Fibroblast of lung (primary cell): ENCODE measurements at regions not wholly inside any gene's neighbourhood (a gene's known extent, or its start where the extent isn't known, plus 50 kb on each side); places are given as distances from the start of the nearest gene placed in this dataset.

ENCODE experiments used
- DNase-seq, 2 donors: peaks; one replicate each; pipeline versions ENCODE4 v3.0.0 to v3.0.0-alpha.2; 2010; ENCODE audit warnings: low read depth in 2 of 2
- H2AFZ ChIP-seq: 2 replicates; pipeline ENCODE4 v1.5.1; 2012; ENCODE audit warnings: low read length, control low read depth, inconsistent platforms
- H3K27ac ChIP-seq: 2 replicates; pipeline ENCODE4 v1.5.1; 2011; ENCODE audit warnings: low read length, control low read depth; ENCODE audit not compliant: insufficient read depth
- H3K27me3 ChIP-seq: 2 replicates; pipeline ENCODE4 v1.5.1; 2011; ENCODE audit warnings: mild to moderate bottlenecking, low read length; ENCODE audit not compliant: control insufficient read depth, insufficient read depth
- H3K36me3 ChIP-seq: 2 replicates; pipeline ENCODE4 v1.5.1; 2011; ENCODE audit warnings: low read length; ENCODE audit not compliant: control insufficient read depth, insufficient read depth
- H3K4me1 ChIP-seq: 2 replicates; pipeline ENCODE4 v1.5.1; 2011; ENCODE audit warnings: low read length; ENCODE audit not compliant: control insufficient read depth, insufficient read depth; ENCODE audit errors: extremely low read depth
- H3K4me2 ChIP-seq: 2 replicates; pipeline ENCODE4 v1.5.1; 2011; ENCODE audit warnings: low read length, control low read depth; ENCODE audit not compliant: insufficient read depth; ENCODE audit errors: extremely low read depth
- H3K4me3 ChIP-seq, 4 experiments: fragments of 200-600 bp in 1 of 4; sonication (generic) in 1 of 4; replicated peaks in 1 of 4; 2 replicates each; pipeline ENCODE4 v1.5.1; 2011 to 2016; ENCODE audit warnings: low read length in 4 of 4, low read depth in 3 of 4, mild to moderate bottlenecking in 3 of 4, control low read depth in 2 of 4, inconsistent platforms in 1 of 4, mixed read lengths in 1 of 4; ENCODE audit not compliant: insufficient read depth in 1 of 4; ENCODE audit errors: control extremely low read depth in 1 of 4
- H3K79me2 ChIP-seq: 2 replicates; pipeline ENCODE4 v1.5.1; 2012; ENCODE audit warnings: mild to moderate bottlenecking, low read length, inconsistent platforms; ENCODE audit not compliant: control insufficient read depth, insufficient read depth
- H3K9ac ChIP-seq: 2 replicates; pipeline ENCODE4 v1.5.1; 2011; ENCODE audit warnings: mild to moderate bottlenecking, low read length, control low read depth; ENCODE audit not compliant: insufficient read depth
- H3K9me3 ChIP-seq: 2 replicates; pipeline ENCODE4 v1.5.1; 2012; ENCODE audit warnings: low read depth, low read length; ENCODE audit not compliant: control insufficient read depth, insufficient read depth
- H4K20me1 ChIP-seq: 2 replicates; pipeline ENCODE4 v1.5.1; 2011; ENCODE audit warnings: low read length; ENCODE audit not compliant: control insufficient read depth, insufficient read depth; ENCODE audit errors: extremely low read depth
- CTCF ChIP-seq, 2 donors: IDR thresholded peaks in 1 of 2; conservative IDR thresholded peaks in 1 of 2; 1 replicate in 1 of 2; 2 replicates in 1 of 2; pipeline ENCODE4 v1.5.1; 2011 to 2012; ENCODE audit warnings: low read length in 2 of 2, control low read depth in 1 of 2, inconsistent platforms in 1 of 2, low read depth in 1 of 2, mild to moderate bottlenecking in 1 of 2
- EZH2 ChIP-seq: IDR thresholded peaks from 2 replicates; pipeline ENCODE4 v1.5.1; 2012; ENCODE audit warnings: low read length, control low read depth, mild to moderate bottlenecking; ENCODE audit errors: missing control alignments

GRCh38 chr5:167688341-167689130, 602.9 kb upstream of the WWC1 start:
- Histone ChIP-seq H3K4me3 (no peak overlapping the region), H3K9me3 (no peaks in the 10 kb centered on the region), H3K4me1 (no peaks in the 10 kb centered on the region), H3K4me2 (no peak overlapping the region), H4K20me1 (no peaks in the 10 kb centered on the region), H3K9ac (no peak overlapping the region), H3K27me3 (no peaks in the 10 kb centered on the region), H2AFZ (no peak overlapping the region), H3K27ac (no peak overlapping the region), H3K79me2 (no peaks in the 10 kb centered on the region), H3K36me3 (no peaks in the 10 kb centered on the region)
- DNase-seq: peak; percentile 9 to 68
- no peak for TF ChIP-seq CTCF (conservative IDR thresholded peaks at IDR 0.05 in 1 of 2, IDR thresholded peaks at IDR 0.05 in 1 of 2; ENCODE audit: low read depth in 1 of 2, low read length in 2 of 2)
- TF ChIP-seq EZH2: no peak

- Histone ChIP-seq H3K79me2 (no peaks in the 10 kb centered on the region), H3K9ac (no peak overlapping the region), H4K20me1 (no peaks in the 10 kb centered on the region), H3K4me2 (no peak overlapping the region), H2AFZ (no peak overlapping the region), H3K36me3 (no peaks in the 10 kb centered on the region), H3K4me1 (peaks cover 6% of the 10 kb centered on the region), H3K27me3 (no peaks in the 10 kb centered on the region), H3K27ac (no peak overlapping the region), H3K9me3 (no peaks in the 10 kb centered on the region), H3K4me3 (no peak overlapping the region)
- DNase-seq: peak in 1 of 2 donors; percentile 53
- no peak for TF ChIP-seq CTCF (conservative IDR thresholded peaks at IDR 0.05 in 1 of 2, IDR thresholded peaks at IDR 0.05 in 1 of 2; ENCODE audit: low read depth in 1 of 2, low read length in 2 of 2)
- no peak for TF ChIP-seq EZH2
Observed at GRCh38 chr5:167694325-167695147, 596.9 kb upstream of the WWC1 start.

- no peak for TF ChIP-seq EZH2
- no peak for TF ChIP-seq CTCF (conservative IDR thresholded peaks at IDR 0.05 in 1 of 2, IDR thresholded peaks at IDR 0.05 in 1 of 2; ENCODE audit: low read depth in 1 of 2, low read length in 2 of 2)
- no peaks in the 10 kb centered on the region for H3K9me3 ChIP-seq
- no peaks in the 10 kb centered on the region for H3K27me3 ChIP-seq
- no peaks in the 10 kb centered on the region for H3K79me2 ChIP-seq
- no peak for DNase-seq
- H4K20me1 ChIP-seq: no peaks in the 10 kb centered on the region
- H3K4me3 ChIP-seq: no peak overlapping the region
- no peak overlapping the region for H3K4me2 ChIP-seq
- H2AFZ ChIP-seq: no peak overlapping the region
- H3K36me3 ChIP-seq: no peaks in the 10 kb centered on the region
- H3K27ac ChIP-seq: no peak overlapping the region
- no peak overlapping the region for H3K9ac ChIP-seq
- peaks cover 11% of the 10 kb centered on the region for H3K4me1 ChIP-seq
Observed at GRCh38 chr5:167696558-167697314, 594.7 kb upstream of the WWC1 start.
